GM19238 (cell line): ENCODE measurements at regions not wholly inside any gene's neighbourhood (a gene's known extent, or its start where the extent isn't known, plus 50 kb on each side); places are given as distances from the start of the nearest gene placed in this dataset.

ENCODE experiments used
- DNase-seq: peaks from one replicate; pipeline ENCODE4 v3.0.0; 2011; ENCODE audit warnings: low spot score; ENCODE audit not compliant: insufficient read length

DNA sequence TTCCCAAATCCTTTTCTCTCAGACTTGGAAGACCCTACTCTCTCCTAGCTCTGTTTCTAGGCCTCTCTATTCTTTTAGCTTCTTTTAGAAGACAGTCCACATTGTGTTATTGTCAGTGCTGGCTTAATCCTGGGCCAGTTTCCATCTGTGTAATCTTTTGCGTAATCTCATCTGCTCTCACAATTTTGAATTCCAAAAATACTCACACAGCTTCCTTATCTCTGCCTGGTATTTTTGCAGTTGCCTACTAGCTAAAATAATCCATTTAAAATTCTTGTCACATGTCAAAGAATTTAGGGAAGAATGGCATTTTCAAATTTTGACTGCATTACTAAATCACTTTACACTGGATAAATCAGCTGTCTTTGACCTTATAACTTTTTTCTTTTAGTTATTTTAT, 200.6 kb upstream of the MEX3C start:
- no peak for DNase-seq

DNA sequence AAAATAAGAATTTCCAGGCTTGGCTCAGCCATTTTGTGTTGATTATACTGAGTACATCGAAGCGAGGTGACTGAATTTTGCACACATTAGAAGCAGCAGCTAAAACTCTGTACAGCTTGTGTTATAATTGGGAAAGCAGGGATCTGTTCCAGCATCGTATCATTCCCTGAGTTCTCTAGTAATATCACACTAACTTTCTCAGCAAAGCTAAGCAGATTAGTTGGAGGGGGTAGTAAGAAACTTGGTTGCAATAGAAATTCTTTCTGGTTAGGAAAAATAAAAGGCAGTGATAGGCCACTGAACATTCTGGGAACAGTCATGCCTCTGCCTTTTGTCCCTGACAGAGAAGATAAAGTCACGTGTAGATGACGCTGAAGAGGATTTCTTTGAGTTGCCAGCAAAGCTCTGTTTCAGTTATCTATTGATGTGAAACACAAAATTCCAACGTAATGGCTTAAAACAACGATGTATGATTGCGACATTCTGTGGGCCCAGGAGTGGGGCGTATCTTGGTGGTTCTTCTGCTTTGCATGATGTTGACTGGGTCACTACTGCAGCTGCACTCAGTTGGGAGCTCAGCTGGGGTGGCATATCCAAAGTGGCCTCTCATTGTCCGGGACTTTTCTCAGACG, 202.1 kb upstream of the MEX3C start:
- no peak for DNase-seq

DNA sequence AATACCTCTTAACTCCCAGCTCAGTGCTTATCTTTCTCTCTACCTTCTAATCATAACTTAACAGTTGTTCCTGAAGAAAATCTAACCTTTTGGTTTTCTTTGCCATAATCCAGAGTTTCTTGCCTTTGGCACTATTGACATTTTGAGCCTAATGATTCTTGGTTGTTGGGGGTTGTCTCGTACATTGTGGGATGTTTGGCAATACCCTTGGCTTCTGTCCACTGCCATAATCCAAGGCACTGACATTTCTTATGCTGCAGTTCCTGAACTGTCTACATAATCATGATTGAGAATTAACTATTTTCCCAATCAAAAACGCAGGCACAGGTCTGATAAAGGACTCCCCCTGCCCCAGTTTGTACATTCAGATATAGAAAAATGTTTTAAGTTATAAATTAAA, 203.2 kb upstream of the MEX3C start:
- DNase-seq: no peak

DNA sequence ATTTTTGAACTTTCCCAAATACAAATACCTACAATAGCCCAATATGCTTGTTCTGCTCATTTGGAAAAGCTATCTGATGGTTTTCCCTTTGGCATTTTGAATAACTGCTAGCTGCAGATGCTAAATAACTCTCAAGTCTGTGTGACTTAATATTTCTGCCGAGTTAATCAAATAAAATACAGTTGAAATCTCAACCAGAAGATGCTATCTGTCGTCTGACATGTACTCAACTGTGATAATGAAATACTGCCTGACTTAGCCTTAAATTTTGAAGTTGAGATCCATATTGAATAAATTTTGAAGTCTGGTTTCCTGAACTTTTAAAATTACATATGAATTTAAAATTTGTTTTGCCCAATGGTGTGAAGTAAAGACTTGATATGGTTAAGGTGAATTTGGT, 204.4 kb upstream of the MEX3C start:
- no peak for DNase-seq

DNA sequence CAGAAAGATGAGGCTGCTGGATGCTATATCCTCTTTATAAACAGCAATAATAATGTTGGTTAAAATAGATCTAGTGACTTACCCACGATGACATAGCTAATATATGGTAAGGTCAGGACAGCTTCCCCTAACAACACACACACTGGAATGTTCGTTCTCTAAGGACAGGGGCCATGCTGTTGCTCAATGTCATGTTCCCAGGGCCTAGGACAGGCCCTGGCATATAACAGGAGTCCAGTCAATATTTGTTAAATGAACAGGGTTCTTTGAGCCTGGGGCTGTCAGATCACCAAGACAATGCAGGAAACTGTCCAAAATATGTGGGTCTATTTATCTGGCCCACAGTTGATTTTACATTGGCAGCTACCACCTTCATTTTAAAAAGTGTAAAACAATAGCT, 207.1 kb upstream of the MEX3C start:
- no peak for DNase-seq

DNA sequence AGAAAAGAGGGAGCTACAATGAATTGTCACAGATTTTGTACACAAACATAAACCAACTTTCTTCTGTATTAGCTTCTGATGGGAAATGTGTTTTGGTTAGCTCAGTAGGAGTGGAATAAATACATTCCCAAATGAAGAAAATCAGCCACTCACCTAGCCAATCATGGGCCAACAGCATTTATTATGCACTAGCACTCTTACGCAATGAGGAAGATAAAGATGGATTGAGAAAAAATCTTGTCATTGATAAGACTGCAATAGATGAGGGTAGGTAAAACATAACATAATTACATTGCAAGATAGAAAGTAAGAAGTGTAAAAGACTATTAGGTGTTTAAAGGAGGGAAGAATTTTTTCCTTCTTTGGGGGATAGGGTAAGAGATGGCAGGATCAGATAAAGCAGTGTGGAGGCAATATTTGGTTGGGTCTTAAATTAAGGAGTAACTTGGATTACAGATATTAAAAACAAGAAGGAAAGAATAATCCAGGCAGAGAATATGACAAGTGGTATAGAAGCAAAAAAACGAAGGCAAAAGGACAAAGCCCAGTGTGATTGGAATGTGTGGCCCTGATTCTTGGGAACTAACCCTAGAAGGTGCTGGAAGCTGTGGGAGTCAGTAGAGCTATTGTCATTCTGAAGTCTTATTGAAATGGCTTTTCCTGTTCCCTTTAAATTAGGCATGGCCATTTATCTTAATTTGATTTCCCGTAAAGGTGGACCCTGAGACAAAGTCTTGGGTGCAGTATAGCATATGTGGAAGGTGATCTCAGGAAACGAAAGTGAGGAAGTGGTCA, 208.4 kb upstream of the MEX3C start:
- no peak for DNase-seq

DNA sequence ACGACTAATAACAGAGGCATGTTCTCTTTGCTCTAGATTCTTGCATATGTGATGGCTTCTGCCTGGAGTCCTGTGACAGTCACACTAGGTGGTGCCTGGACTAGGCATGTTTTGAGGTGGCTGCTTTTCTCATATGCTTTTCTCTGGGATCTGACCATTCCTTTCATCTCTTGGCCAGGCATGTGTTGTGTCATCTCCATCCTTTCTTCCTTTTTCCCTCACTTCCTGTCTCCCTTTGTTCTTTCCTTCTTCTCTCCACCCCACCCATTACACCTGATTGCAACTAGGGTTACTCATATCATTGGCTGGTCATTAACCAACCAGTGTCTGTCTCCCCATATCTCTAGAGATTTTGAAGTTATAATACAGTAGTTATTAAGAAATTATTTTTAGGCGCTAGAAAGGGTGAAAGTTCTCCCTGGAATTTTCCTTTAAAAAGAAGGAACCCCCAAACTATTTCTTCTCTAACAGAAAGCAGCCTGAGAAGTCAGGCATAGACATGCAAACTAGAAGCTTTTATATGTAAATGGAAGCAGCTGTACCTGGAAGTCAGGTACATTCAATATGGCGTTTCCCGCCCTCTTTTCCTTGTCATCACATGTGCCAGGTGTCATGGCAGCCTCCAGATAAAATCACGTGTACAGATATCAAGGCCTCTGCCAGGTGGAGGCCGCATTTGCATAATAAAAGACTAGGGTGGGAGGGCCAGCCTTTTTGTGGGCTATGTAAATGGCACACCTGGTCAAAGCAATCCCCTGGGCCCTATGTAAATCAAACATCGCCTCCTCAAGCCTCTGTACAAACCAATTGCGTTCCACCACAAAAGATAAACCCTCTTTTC, 220.4 kb upstream of the MEX3C start:
- DNase-seq: no peak

DNA sequence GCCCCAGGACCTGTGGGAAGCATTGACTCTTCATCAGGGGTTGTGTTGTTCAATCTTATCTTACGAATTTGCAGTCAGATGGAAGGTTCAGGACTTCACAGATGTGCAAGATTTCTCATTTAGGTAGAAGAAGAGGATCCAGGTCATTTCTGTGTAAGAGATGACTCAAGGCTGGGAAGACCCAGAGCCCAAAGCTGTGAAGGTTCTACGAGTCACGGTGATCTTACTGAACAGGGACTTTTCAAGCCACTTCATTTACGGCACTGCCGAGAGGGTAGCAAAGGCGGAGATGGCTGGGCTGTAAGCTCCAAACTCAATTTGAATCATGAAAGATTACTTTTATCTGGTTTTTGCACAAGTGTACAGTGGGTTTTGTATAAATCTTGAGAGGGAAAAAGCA, 228.0 kb upstream of the MEX3C start:
- no peak for DNase-seq

DNA sequence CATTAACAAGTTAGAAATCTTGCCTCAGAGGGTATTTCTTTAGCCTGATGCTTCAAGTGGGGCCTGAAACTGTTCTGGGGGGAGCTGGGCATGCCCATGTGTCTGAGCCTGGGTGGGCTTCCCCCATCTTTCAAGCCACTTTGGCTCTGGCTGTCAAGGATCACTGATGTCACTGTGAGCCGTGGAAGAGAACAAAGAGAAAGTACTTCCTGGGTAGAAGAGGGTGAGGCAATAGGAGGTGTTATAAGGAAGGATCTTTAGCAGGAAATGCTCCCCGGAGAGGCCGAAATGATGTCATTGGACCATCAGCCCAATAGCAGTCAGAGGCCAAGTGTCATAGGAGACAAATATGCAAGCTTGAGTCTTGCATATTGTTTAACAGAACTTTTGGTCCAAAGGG, 228.4 kb upstream of the MEX3C start:
- no peak for DNase-seq

DNA sequence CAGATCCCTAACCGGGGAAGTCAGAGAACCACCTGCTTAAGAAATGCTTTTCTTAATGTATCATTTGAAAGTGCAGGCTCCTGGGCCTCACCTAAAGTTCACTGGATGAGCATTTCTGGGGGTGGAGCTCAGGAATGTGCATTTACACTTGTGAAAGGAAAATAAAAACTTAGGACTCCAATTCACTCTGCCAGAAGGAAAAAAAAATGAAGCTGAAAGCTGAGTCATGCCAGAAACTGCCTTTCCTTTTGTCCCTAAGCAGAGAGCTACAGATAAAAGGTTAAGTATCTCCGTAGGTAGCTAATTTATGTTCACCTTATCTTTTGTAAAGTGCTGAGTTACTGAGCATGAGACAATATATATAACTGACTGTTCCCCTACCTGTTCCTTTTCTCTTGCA, 229.5 kb upstream of the MEX3C start:
- DNase-seq: no peak

DNA sequence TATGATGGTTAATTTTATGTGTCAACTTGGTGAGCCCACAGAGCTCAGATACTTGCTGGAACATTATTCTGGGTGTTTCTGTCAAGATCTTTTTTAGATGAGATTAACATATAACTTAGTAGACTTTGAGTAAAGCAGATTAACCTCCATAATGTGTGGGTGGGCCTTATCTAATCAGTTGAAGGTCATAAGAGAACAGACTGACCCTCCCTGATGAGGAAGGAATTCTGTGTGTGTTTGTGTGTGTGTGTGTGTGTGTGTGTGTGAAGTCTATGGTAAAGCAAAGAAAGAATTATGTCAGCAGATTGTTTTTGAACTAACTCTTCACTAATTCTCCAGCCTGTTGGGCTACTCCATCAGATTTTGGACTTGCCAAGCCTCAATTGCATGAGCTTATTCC, 232.2 kb upstream of the MEX3C start:
- no peak for DNase-seq

DNA sequence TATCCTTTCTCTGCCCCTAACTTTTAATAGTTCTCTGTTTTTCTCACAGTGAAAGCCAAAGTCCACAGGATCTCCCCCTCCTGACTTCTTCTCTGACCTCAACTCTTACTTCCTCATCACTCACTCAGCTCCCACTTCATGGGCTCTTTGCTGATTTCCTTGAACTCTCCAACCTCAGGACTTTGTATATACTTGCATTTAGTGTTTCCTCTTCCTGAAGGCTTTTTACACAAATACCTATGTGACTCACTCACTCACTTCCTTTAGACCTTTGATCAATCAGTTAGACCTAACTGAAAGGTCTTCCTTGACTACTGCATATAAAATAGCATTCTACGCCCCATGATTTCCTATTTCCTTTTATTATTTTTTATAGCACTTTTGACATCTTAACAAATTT, 233.1 kb upstream of the MEX3C start:
- DNase-seq: no peak

DNA sequence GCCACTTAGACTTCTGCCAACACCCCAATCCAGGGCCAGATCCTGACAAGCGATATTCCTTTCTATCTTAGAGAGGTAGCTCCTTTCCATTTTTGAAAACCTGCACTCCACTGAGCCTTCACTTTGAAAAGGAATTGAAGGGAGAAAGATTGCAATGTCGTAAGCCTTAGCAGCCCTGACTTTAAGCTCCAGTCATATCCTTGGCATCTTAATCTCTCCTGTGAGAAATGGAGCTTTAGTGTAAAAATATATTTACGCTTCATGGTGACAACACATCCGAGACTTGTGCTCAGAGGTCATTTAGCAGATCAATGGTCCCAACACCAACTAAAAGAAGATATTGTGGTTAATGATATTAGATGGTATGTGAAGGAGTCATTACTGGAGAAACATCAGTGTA, 235.8 kb upstream of the MEX3C start:
- no peak for DNase-seq

DNA sequence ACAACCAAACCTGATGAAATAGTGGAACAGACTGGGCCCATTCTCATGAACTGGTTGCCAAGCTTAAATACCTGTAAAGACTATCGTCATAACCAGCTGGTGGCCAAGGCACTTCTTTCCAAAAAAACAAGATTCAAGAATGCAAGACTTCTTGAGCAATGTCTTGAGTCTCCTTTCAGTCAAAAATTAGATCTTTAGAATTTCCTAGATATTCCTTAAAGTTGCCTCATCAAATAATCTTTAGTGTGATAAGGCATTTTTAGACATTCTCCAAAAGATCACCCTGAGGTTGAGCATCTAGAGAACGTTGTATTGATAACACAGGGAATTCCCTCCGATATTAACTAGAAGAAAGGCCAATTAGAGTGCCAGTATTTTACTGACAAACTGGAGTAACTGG, 236.4 kb upstream of the MEX3C start:
- DNase-seq: no peak

DNA sequence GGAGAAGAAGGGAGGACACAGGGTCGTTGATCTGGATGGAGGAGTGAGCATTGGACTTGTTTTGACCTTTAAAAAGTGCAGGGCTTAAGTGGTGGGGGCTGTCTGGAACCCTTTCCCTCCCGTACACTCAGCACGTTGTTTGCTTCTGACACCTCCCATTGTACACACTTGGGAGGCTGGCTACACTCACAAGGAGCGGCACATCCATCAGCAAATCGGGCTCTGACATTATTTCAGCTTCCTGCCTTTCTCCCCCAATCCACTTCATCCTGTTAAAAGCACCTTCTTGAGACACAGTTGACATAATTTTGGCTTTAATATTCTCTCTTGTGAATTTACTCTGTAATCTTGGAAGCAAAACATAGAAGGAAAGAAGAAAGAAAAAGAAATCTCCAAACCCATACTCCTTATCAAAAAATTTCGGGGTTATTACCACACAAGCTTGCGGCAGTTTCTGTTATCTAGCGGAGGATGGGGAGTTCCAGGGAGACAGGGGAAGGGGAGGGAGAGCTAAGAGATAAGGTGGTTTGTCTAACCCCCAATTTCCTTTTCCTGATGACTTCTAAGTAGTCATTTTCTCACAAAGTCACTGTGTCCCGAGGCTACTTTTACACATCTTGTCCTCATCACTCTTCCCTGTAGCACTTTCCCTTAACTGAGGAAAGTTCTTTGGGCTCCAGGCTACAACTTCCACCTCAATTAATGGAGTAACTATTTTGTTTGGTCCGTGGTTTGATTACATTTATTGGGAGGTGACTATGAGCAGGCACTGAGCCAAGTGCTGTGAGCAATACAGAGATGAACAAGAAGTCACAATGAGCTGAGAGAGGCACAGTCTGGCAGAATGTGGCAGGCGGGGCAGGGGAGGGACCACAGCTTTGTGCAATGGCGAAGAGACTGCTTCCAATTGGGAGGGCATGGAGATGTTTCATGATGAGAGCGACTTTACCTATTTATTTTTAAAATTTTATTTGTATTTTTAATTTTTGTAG, 240.1 kb upstream of the MEX3C start:
- DNase-seq: no peak

DNA sequence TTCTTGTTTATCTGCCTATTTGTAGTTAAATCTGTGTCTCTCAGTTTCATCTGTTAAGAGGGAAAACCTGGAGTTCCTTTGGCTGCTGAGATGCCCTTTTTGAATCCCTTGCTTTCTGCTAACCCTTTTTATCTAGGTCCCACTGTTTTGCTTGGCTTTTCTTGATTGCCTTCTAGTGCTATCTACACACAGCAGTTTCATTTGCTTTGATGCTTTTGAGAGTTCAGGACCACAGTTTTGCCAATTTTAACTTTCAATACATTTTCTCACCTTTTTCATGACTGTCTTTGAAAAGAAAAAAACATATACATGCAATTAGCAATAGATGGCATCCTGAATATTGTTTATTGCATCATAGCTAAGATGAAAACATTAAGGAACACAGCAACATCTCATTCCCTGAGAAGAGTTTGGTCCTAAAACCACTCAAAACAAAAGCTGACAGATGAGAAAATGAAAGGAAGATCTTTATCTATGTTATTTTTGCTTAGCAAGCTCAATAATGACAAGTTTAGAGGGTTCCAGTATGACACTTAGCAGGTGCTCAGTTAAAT, 241.4 kb upstream of the MEX3C start:
- DNase-seq: no peak

DNA sequence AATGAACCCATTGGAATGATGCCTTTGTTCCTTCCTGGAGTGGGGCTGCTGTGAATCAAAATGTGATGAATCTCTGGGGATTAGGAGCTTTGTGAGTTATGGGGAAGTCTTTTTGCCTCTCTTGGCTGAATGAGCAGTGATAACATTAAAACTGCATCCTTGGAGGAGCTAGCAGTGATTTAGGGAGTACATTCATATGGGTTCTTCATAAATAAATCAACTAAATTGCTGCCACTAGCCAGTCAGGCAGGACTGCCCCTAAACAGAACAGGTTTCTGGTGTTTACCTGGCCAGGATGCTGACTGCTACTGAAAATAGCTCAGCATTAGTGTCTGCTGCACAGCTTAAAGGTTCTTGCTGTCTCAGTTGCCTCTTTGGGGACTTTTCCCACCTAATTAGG, 244.5 kb upstream of the MEX3C start:
- no peak for DNase-seq

DNA sequence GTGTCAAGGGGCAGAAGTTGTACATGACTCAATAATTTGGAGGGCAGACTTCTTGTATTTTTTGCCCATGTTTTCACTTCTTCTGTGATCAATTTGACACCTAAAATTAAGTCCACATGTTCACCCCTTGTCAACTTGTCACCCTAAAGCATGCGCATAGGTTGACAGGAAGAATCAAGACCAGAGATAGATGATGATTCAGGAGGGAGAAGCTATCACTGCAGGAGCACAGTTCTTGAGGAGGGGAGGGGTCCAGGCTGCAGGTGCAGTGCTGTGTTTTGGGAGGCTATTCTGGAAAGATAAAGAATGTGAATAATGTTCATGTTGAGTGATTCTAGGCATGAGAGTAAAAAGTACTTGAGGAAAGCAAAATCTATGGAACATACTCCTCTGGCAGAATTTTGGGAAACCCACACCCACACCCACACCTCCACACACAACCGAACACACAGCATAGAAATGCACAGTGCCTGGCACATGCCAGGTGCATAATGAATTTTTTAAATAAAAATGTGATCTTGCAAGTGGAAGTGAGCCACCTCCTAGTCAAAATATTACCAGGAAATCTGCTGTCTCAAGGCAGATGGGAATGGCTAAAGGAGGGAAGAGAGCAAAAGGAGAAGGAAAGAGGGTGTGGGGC, 249.2 kb upstream of the MEX3C start:
- no peak for DNase-seq

DNA sequence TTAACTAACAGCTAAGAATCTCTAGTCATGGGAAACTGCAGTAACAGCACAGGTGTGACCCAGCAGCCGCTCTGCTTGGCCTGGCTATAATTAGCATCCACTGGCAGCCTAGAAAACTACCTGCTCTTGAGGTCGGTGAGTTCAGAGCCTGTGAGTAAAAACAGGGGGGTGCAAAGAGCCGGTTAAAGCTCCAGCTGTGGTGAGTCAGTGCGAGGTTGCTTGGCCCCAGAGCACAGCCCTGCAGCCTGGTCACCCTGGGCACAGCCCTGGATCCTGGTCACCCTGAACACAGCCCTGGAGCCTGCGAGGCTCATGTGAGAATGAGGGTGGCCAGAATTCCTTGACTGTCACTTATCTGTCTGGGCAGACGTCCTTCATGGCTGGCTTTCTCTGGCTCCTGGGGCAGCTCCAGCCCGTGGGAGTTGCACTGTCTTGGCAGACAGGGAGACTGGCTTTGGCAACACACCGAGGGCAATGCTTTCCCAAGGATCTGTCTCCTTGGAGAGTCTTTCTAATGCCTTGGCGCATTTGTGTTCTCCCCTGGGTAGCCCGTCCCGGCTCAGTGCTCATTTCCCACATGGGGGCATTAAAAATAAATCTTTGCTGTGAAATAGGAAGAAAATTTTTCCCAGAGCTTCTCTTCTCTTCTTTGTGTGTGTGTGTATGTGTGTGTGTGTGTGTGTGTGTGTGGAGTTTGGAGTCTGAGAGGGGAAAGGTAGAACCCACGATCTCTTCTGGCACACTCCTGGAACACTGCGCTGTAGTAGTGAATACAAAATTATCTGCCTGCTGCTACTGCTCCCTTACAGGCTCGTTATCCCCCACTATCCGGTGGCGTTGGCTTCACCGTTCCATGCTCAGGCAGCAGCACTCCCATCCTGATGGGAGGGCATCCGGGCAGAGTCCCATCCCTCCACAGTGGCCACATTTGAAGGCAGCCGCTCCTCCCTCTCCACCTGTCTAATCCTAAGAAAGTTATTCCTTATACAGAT, 250.2 kb upstream of the MEX3C start:
- no peak for DNase-seq
